A549 (cell line): ENCODE measurements at regions not wholly inside any gene's neighbourhood (a gene's known extent, or its start where the extent isn't known, plus 50 kb on each side); places are given as distances from the start of the nearest gene placed in this dataset.
A peak's percentile ranks its signal among the peaks of the same experiment; 100 is the strongest.

Experiments used
- ATAC-seq, 2 experiments: fragments of 200-7000 bp in 1 of 2; fragments of >200 bp in 1 of 2; cut with Nextera tagmentation in 1 of 2; cut with Tn5 transposase in 1 of 2; 3 replicates each; pipeline versions ENCODE4 v1.8.0 to v1.9.1; 2018 to 2020; ENCODE audit warnings: mild to moderate bottlenecking in 1 of 2, moderate library complexity in 1 of 2
- CTCF ChIA-PET: fragments of 300-600 bp; sonication (Branson Sonifier 250); formaldehyde crosslinking; extraction: SDS; loops from one replicate; lab custom pipeline; 2021; ENCODE audit warnings: antibody characterized with exemption, inconsistent platforms; lab: Yijun Ruan, JAX
- POLR2A ChIA-PET: fragments of 350-600 bp; formaldehyde crosslinking; extraction: SDS; loops from one replicate; lab custom pipeline; 2021; ENCODE audit warnings: antibody characterized with exemption, inconsistent platforms; lab: Yijun Ruan, JAX
- DNase-seq, 2 experiments: peaks; one replicate each; pipeline versions ENCODE4 v3.0.0 to v3.0.0-alpha.2; 2011 to 2016; ENCODE audit warnings: low read depth in 1 of 2, low spot score in 1 of 2
- FAIRE-seq: peaks from 2 replicates; lab custom pipeline; 2011; peaks lifted over from hg19 to GRCh38; lab: Jason Lieb, UNC
- H3K27ac ChIP-seq, 2 experiments: fragments of >200 bp; sonication (Bioruptor Twin); formaldehyde crosslinking; 3 replicates each; pipeline ENCODE4 v1.5.1; 2016 to 2017
- H3K4me1 ChIP-seq: fragments of >200 bp; sonication (Bioruptor Twin); formaldehyde crosslinking; 3 replicates; pipeline ENCODE4 v1.6.1; 2016
- H3K4me2 ChIP-seq: fragments of >200 bp; sonication (Bioruptor Twin); formaldehyde crosslinking; 3 replicates; pipeline ENCODE4 v1.6.1; 2016
- H3K4me3 ChIP-seq: fragments of >200 bp; sonication (Bioruptor Twin); formaldehyde crosslinking; 3 replicates; pipeline ENCODE4 v1.5.1; 2016
- H3K9me3 ChIP-seq: fragments of >200 bp; sonication (Bioruptor Twin); formaldehyde crosslinking; 3 replicates; pipeline ENCODE4 v1.6.1; 2016
- BHLHE40 ChIP-seq: IDR thresholded peaks from 2 replicates; pipeline ENCODE4 v1.6.1; 2012; ENCODE audit warnings: low read depth, low read length, inconsistent platforms
- CBX2 ChIP-seq: fragments of 200-600 bp; sonication (generic); IDR thresholded peaks from 2 replicates; pipeline ENCODE4 v1.6.1; 2016; ENCODE audit warnings: low read depth, mild to moderate bottlenecking, borderline replicate concordance
- CBX8 ChIP-seq: fragments of 200-600 bp; sonication (generic); IDR thresholded peaks from 2 replicates; pipeline ENCODE4 v1.6.1; 2016
- CEBPB ChIP-seq, 2 experiments: fragments of >200 bp in 1 of 2; sonication (Bioruptor Twin) in 1 of 2; formaldehyde crosslinking in 1 of 2; IDR thresholded peaks; 2 replicates each; pipeline ENCODE4 v1.6.1; 2012 to 2016
- EHF ChIP-seq: fragments of 250-450 bp; sonication (Bioruptor Pico); IDR thresholded peaks from 2 replicates; pipeline ENCODE4 v1.5.0; 2020; ENCODE audit warnings: mild to moderate bottlenecking
- FOSB ChIP-seq: fragments of 250-450 bp; sonication (Bioruptor Pico); IDR thresholded peaks from 2 replicates; pipeline ENCODE4 v1.5.0; 2020; ENCODE audit warnings: mild to moderate bottlenecking, moderate library complexity
- FOSL2 ChIP-seq, 2 experiments: fragments of 450-650 bp in 1 of 2; fragments of >200 bp in 1 of 2; sonication (Bioruptor Twin) in 1 of 2; formaldehyde crosslinking; IDR thresholded peaks; 2 replicates each; pipeline versions ENCODE4 v1.5.0 to v1.6.1; 2016 to 2020; ENCODE audit warnings: mild to moderate bottlenecking in 1 of 2, moderate library complexity in 1 of 2
- FOXS1 ChIP-seq: fragments of 250-450 bp; sonication (Bioruptor Pico); IDR thresholded peaks from 2 replicates; pipeline ENCODE4 v1.5.0; 2020; ENCODE audit warnings: mild to moderate bottlenecking, moderate library complexity
- GATA3 ChIP-seq: IDR thresholded peaks from 2 replicates; pipeline ENCODE4 v1.6.1; 2012; ENCODE audit warnings: borderline replicate concordance
- HDAC2 ChIP-seq: fragments of 200-600 bp; sonication (generic); IDR thresholded peaks from 2 replicates; pipeline ENCODE4 v1.6.1; 2016
- HEYL ChIP-seq: fragments of 250-450 bp; sonication (Bioruptor Pico); IDR thresholded peaks from 2 replicates; pipeline ENCODE4 v1.8.0; 2021; ENCODE audit warnings: mild to moderate bottlenecking, moderate library complexity
- HMGXB4 ChIP-seq: fragments of 250-450 bp; sonication (Bioruptor Pico); IDR thresholded peaks from 2 replicates; pipeline ENCODE4 v1.5.0; 2021; ENCODE audit warnings: mild to moderate bottlenecking, moderate library complexity, borderline replicate concordance
- JUN ChIP-seq, 2 experiments: fragments of >200 bp; sonication (Bioruptor Twin); formaldehyde crosslinking; IDR thresholded peaks; 2 replicates in 1 of 2; 3 replicates in 1 of 2; pipeline ENCODE4 v1.6.1; 2016 to 2017
- JUNB ChIP-seq: fragments of >200 bp; sonication (Bioruptor Twin); formaldehyde crosslinking; IDR thresholded peaks from 2 replicates; pipeline ENCODE4 v1.6.1; 2016
- KDM1A ChIP-seq: fragments of 200-600 bp; sonication (generic); IDR thresholded peaks from 2 replicates; pipeline ENCODE4 v1.6.1; 2016; ENCODE audit warnings: low read depth, mild to moderate bottlenecking
- KDM5A ChIP-seq: fragments of 200-600 bp; sonication (generic); IDR thresholded peaks from 2 replicates; pipeline ENCODE4 v1.6.1; 2016; ENCODE audit warnings: antibody characterized with exemption, mild to moderate bottlenecking
- MYC ChIP-seq: IDR thresholded peaks from 2 replicates; pipeline ENCODE4 v1.6.1; 2012; ENCODE audit warnings: mild to moderate bottlenecking, inconsistent platforms, low read length, improper control_type of control experiment, borderline replicate concordance
- NPAS2 ChIP-seq: fragments of 250-450 bp; sonication (Bioruptor Pico); IDR thresholded peaks from 2 replicates; pipeline ENCODE4 v1.8.0; 2022; ENCODE audit warnings: mild to moderate bottlenecking, moderate library complexity, borderline replicate concordance
- RARB ChIP-seq: fragments of 250-450 bp; sonication (Bioruptor Pico); IDR thresholded peaks from 2 replicates; pipeline ENCODE4 v1.8.0; 2021; ENCODE audit warnings: mild to moderate bottlenecking, moderate library complexity
- REST ChIP-seq: fragments of 200-600 bp; sonication (generic); IDR thresholded peaks from 2 replicates; pipeline ENCODE4 v1.6.1; 2016; ENCODE audit warnings: antibody characterized with exemption, mild to moderate bottlenecking, moderate library complexity
- RNF2 ChIP-seq: fragments of 200-600 bp; sonication (generic); IDR thresholded peaks from 2 replicates; pipeline ENCODE4 v1.6.1; 2016; ENCODE audit warnings: low read depth, mild to moderate bottlenecking, antibody characterized with exemption, moderate library complexity, borderline replicate concordance
- SMC3 ChIP-seq: fragments of >200 bp; sonication (Bioruptor Twin); formaldehyde crosslinking; IDR thresholded peaks from 3 replicates; pipeline ENCODE4 v1.6.1; 2018; ENCODE audit warnings: inconsistent platforms
- SREBF2 ChIP-seq: fragments of 450-650 bp; IDR thresholded peaks from 2 replicates; pipeline ENCODE4 v1.6.1; 2014; ENCODE audit warnings: mild to moderate bottlenecking, moderate library complexity
- TFCP2L1 ChIP-seq: fragments of 250-450 bp; sonication (Bioruptor Pico); IDR thresholded peaks from 2 replicates; pipeline ENCODE4 v1.5.0; 2021; ENCODE audit warnings: mild to moderate bottlenecking
- ZC3H11A ChIP-seq: fragments of 450-650 bp; IDR thresholded peaks from 2 replicates; pipeline ENCODE4 v1.6.1; 2014; ENCODE audit warnings: antibody characterized with exemption, mild to moderate bottlenecking
- ZFP36 ChIP-seq: fragments of 450-650 bp; IDR thresholded peaks from 2 replicates; pipeline ENCODE4 v1.6.1; 2014; ENCODE audit warnings: borderline replicate concordance; ENCODE audit not compliant: partially characterized antibody
- ZNF302 ChIP-seq: fragments of 250-450 bp; sonication (Bioruptor Pico); IDR thresholded peaks from 2 replicates; pipeline ENCODE4 v1.9.0; 2021; ENCODE audit warnings: inconsistent platforms, mild to moderate bottlenecking, moderate library complexity
- WGBS: methylation state at CpG from one replicate; pipeline ENCODE4 v1.1.6; 2017; ENCODE audit errors: missing lambda C conversion rate; 5-methylcytosine and 5-hydroxymethylcytosine counted together
- TF ChIP-seq, protein P1 (sequence below): fragments of 450-650 bp; IDR thresholded peaks from 2 replicates; pipeline ENCODE4 v1.6.1; 2014; ENCODE audit warnings: antibody characterized with exemption
- TF ChIP-seq, protein P2 (sequence below): IDR thresholded peaks from 2 replicates; pipeline ENCODE4 v1.6.1; 2012; ENCODE audit warnings: low read depth, borderline replicate concordance
- TF ChIP-seq, protein P3 (sequence below): fragments of >200 bp; sonication (Bioruptor Twin); formaldehyde crosslinking; IDR thresholded peaks from 2 replicates; pipeline ENCODE4 v1.6.1; 2016

GRCh38 chrX:42708222-42708621 is 69.7 kb downstream of the PPP1R2C start:
- no peak for TF ChIP-seq FOSB (CRISPR knock-in tag)
- TF ChIP-seq CBX2 = no peak
- no peak for TF ChIP-seq KDM5A
- TF ChIP-seq GATA3 = no peak
- no peak for TF ChIP-seq REST
- no peak for TF ChIP-seq CEBPB (IDR thresholded peaks at IDR 0.05)
- no peak for TF ChIP-seq NPAS2 (CRISPR knock-in tag)
- TF ChIP-seq HMGXB4 = no peak
- TF ChIP-seq, protein P1, sequence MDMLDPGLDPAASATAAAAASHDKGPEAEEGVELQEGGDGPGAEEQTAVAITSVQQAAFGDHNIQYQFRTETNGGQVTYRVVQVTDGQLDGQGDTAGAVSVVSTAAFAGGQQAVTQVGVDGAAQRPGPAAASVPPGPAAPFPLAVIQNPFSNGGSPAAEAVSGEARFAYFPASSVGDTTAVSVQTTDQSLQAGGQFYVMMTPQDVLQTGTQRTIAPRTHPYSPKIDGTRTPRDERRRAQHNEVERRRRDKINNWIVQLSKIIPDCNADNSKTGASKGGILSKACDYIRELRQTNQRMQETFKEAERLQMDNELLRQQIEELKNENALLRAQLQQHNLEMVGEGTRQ = no peak
- no peak for TF ChIP-seq CBX8
- TF ChIP-seq SREBF2 = no peak
- no peak for TF ChIP-seq HEYL (CRISPR knock-in tag)
- TF ChIP-seq MYC = no peak
- TF ChIP-seq EHF = no peak
- no peak for TF ChIP-seq FOXS1
- TF ChIP-seq FOSL2 (IDR thresholded peaks at IDR 0.05) = no peak
- TF ChIP-seq FOSL2 (CRISPR knock-in tag; IDR thresholded peaks at IDR 0.05) = no peak
- no peak for TF ChIP-seq HDAC2
- no peak for TF ChIP-seq ZC3H11A
- Histone ChIP-seq H3K4me1 (no peaks in the 10 kb centered on the region), H3K4me3 (no peak overlapping the region), H3K9me3 (no peaks in the 10 kb centered on the region), H3K4me2 (no peak overlapping the region), H3K27ac (no peak overlapping the region)
- DNase-seq (no peak), FAIRE-seq (peak; percentile 7), ATAC-seq (no peak)
- POLR2A ChIA-PET = no interaction called here
- WGBS = 2% methylated on average over 2 of the region's 2 CpGs
- CTCF ChIA-PET = no interaction called here

- Histone ChIP-seq H3K9me3 (no peaks in the 10 kb centered on the region), H3K4me2 (no peak overlapping the region), H3K27ac (no peak overlapping the region), H3K4me3 (no peak overlapping the region), H3K4me1 (no peaks in the 10 kb centered on the region)
- FAIRE-seq (no peak), DNase-seq (no peak), ATAC-seq (no peak)
- no peak for TF ChIP-seq JUN (IDR thresholded peaks at IDR 0.05)
- TF ChIP-seq, protein P2, sequence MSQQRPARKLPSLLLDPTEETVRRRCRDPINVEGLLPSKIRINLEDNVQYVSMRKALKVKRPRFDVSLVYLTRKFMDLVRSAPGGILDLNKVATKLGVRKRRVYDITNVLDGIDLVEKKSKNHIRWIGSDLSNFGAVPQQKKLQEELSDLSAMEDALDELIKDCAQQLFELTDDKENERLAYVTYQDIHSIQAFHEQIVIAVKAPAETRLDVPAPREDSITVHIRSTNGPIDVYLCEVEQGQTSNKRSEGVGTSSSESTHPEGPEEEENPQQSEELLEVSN = no peak
- no peak for TF ChIP-seq SMC3
- TF ChIP-seq, protein P1 = no peak
- no peak for TF ChIP-seq ZNF302 (CRISPR knock-in tag)
- TF ChIP-seq TFCP2L1 = no peak
- no peak for TF ChIP-seq ZFP36
- TF ChIP-seq BHLHE40 = no peak
- no peak for TF ChIP-seq GATA3
- TF ChIP-seq JUNB = no peak
- TF ChIP-seq, protein P3, sequence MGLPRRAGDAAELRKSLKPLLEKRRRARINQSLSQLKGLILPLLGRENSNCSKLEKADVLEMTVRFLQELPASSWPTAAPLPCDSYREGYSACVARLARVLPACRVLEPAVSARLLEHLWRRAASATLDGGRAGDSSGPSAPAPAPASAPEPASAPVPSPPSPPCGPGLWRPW = no peak
- TF ChIP-seq KDM1A = no peak
- no peak for TF ChIP-seq RNF2
- no peak for TF ChIP-seq SREBF2
- no peak for TF ChIP-seq RARB (CRISPR knock-in tag)
- ChIA-PET POLR2A (no interaction called here), CTCF (no interaction called here)
Observed at GRCh38 chrX:42707742-42708141, 70.2 kb downstream of the PPP1R2C start.
